K562 (cell line): ENCODE measurements at regions not wholly inside any gene's neighbourhood (a gene's known extent, or its start where the extent isn't known, plus 50 kb on each side); places are given as distances from the start of the nearest gene placed in this dataset.

Experiments used
- ATAC-seq: fragments of 200-7000 bp; cut with Tn5 transposase; 3 replicates; pipeline ENCODE4 v1.9.1; 2020; ENCODE audit warnings: moderate library complexity
- BruUV-seq: library from RNA; stranded (reverse); fragments of 400-500 nt; replicated peaks from 2 replicates; lab custom pipeline; 2021; lab: Mats Ljungman, UMichigan
- CTCF ChIA-PET: fragments of 300-600 bp; formaldehyde crosslinking; extraction: SDS; loops from one replicate; lab custom pipeline; 2021; ENCODE audit warnings: low intra/inter-chr PET ratio; lab: Yijun Ruan, JAX
- POLR2A ChIA-PET: fragments of 300-600, 350-650 bp; sonication (Branson Sonifier 250); formaldehyde crosslinking; extraction: SDS; loops from one replicate; lab custom pipeline; 2021; ENCODE audit warnings: antibody characterized with exemption, inconsistent platforms; lab: Yijun Ruan, JAX
- DNase-seq, 4 experiments: peaks; one replicate each; pipeline versions ENCODE4 v3.0.0 to v3.0.0-alpha.2; 2011 to 2018; ENCODE audit warnings: low spot score in 3 of 4, mixed read lengths in 3 of 4; ENCODE audit errors: extremely low read depth in 1 of 4
- FAIRE-seq: peaks from 2 replicates; lab custom pipeline; 2011; peaks lifted over from hg19 to GRCh38; lab: Jason Lieb, UNC
- H2AFZ ChIP-seq: 2 replicates; pipeline ENCODE4 v1.6.0; 2011; ENCODE audit warnings: low read depth, low read length, control low read depth, inconsistent platforms
- H3K27ac ChIP-seq: fragments of 200-600 bp; 3 replicates; pipeline ENCODE4 v1.8.0; 2011; ENCODE audit warnings: low read depth, mild to moderate bottlenecking, control low read depth, inconsistent platforms, low read length, moderate library complexity, mixed read lengths; ENCODE audit errors: extremely low read depth
- H3K27me3 ChIP-seq, 2 experiments: fragments of 300-600 bp in 1 of 2; 2 replicates in 1 of 2; 3 replicates in 1 of 2; pipeline versions ENCODE4 v1.6.0 to v1.8.0; 2011; ENCODE audit warnings: inconsistent platforms in 2 of 2, low read length in 2 of 2, mild to moderate bottlenecking in 1 of 2, mixed read lengths in 1 of 2, moderate library complexity in 1 of 2; ENCODE audit not compliant: control insufficient read depth in 2 of 2, insufficient read depth in 2 of 2
- H3K36me3 ChIP-seq: fragments of 300-600 bp; 3 replicates; pipeline ENCODE4 v1.8.0; 2011; ENCODE audit warnings: mild to moderate bottlenecking, low read length, inconsistent platforms; ENCODE audit not compliant: control insufficient read depth, insufficient read depth
- H3K4me1 ChIP-seq, 2 experiments: fragments of 200-600 bp in 1 of 2; replicated peaks in 1 of 2; 2 replicates in 1 of 2; 3 replicates in 1 of 2; pipeline versions ENCODE4 v1.5.1 to v1.8.0; 2011; ENCODE audit warnings: inconsistent platforms in 2 of 2, low read length in 2 of 2, mild to moderate bottlenecking in 1 of 2, mixed read lengths in 1 of 2, moderate library complexity in 1 of 2; ENCODE audit not compliant: control insufficient read depth in 2 of 2, insufficient read depth in 2 of 2
- H3K4me2 ChIP-seq: 2 replicates; pipeline ENCODE4 v1.6.1; 2011; ENCODE audit warnings: low read length, control low read depth, inconsistent platforms, mixed read lengths; ENCODE audit not compliant: insufficient read depth
- H3K4me3 ChIP-seq: fragments of 200-600 bp; sonication (generic), shearing (Covaris generic); 2 replicates; pipeline ENCODE4 v1.5.1; 2016; ENCODE audit warnings: control low read depth, inconsistent platforms
- H3K79me2 ChIP-seq: fragments of 200-600 bp; 3 replicates; pipeline ENCODE4 v1.8.0; 2011; ENCODE audit warnings: low read length, inconsistent platforms; ENCODE audit not compliant: control insufficient read depth, insufficient read depth
- H3K9ac ChIP-seq, 2 experiments: 2 replicates each; pipeline versions ENCODE4 v1.6.0 to v1.6.1; 2011; ENCODE audit warnings: low read depth in 2 of 2, low read length in 2 of 2, control low read depth in 1 of 2, inconsistent platforms in 1 of 2, mild to moderate bottlenecking in 1 of 2, mixed read lengths in 1 of 2; ENCODE audit not compliant: insufficient read depth in 1 of 2
- H3K9me1 ChIP-seq: one replicate; pipeline ENCODE4 v1.6.0; 2011; ENCODE audit warnings: inconsistent platforms, mild to moderate bottlenecking, low read length, moderate library complexity; ENCODE audit not compliant: control insufficient read depth, insufficient read depth
- H3K9me3 ChIP-seq: replicated peaks from 2 replicates; pipeline ENCODE4 v1.5.1; 2011; ENCODE audit warnings: low read depth, low read length, inconsistent platforms; ENCODE audit not compliant: control insufficient read depth, insufficient read depth
- H4K20me1 ChIP-seq: replicated peaks from 2 replicates; pipeline ENCODE4 v1.6.1; 2011; ENCODE audit warnings: low read length, inconsistent platforms, mixed read lengths; ENCODE audit not compliant: control insufficient read depth, insufficient read depth
- FOXA3 ChIP-seq, 2 experiments: fragments of 450-650 bp in 1 of 2; sonication (generic) in 1 of 2; formaldehyde crosslinking; IDR thresholded peaks in 1 of 2; conservative IDR thresholded peaks in 1 of 2; 2 replicates each; pipeline versions ENCODE4 v1.4.0 to v1.8.0; 2020 to 2022; ENCODE audit warnings: mild to moderate bottlenecking in 2 of 2, missing genetic modification reagents in 1 of 2
- RHOXF2B ChIP-seq: fragments of 250-450 bp; sonication (Bioruptor Pico); conservative IDR thresholded peaks from 2 replicates; pipeline ENCODE4 v1.5.1; 2021
- WGBS: fragments of 100-300 bp; shearing (Covaris generic); methylation state at CpG from one replicate; pipeline ENCODE4 v1.1.6; 2016; ENCODE audit warnings: low coverage, mixed read lengths; ENCODE audit not compliant: insufficient coverage; ENCODE audit errors: missing lambda C conversion rate; 5-methylcytosine and 5-hydroxymethylcytosine counted together
- in situ Hi-C: fragments of 300-500 bp; cut with MboI; formaldehyde crosslinking; loops from 4 replicates; pipeline ENCODE4 v1.15.0; 2018; ENCODE audit warnings: inconsistent platforms, mixed read lengths
- intact Hi-C: fragments of 100-400 bp; cut with micrococcal nuclease; formaldehyde crosslinking; loops from 2 replicates; pipeline ENCODE4 v1.14.2; 2022
- TF ChIP-seq, protein P1 (sequence below), 2 experiments: fragments of 450-650 bp in 1 of 2; sonication (generic) in 1 of 2; formaldehyde crosslinking in 1 of 2; IDR thresholded peaks in 1 of 2; conservative IDR thresholded peaks in 1 of 2; 2 replicates each; pipeline versions ENCODE4 v1.6.1 to v1.8.1; 2016 to 2023; ENCODE audit warnings: mild to moderate bottlenecking in 2 of 2, moderate library complexity in 2 of 2, inconsistent platforms in 1 of 2, missing genetic modification reagents in 1 of 2
- TF ChIP-seq, protein P2 (sequence below), 3 experiments: IDR thresholded peaks in 2 of 3; conservative IDR thresholded peaks in 1 of 3; 2 replicates each; pipeline ENCODE4 v1.5.1; 2011 to 2012; ENCODE audit warnings: low read length in 3 of 3, mild to moderate bottlenecking in 3 of 3, control low read depth in 2 of 3, improper control_type of control experiment in 1 of 3, inconsistent platforms in 1 of 3, low read depth in 1 of 3, mixed read lengths in 1 of 3, moderate library complexity in 1 of 3; ENCODE audit not compliant: insufficient read depth in 2 of 3
- TF ChIP-seq, protein P3 (sequence below): fragments of 250-450 bp; sonication (Bioruptor Pico); IDR thresholded peaks from 2 replicates; pipeline ENCODE4 v1.9.0; 2021; ENCODE audit warnings: mild to moderate bottlenecking, inconsistent platforms

DNA sequence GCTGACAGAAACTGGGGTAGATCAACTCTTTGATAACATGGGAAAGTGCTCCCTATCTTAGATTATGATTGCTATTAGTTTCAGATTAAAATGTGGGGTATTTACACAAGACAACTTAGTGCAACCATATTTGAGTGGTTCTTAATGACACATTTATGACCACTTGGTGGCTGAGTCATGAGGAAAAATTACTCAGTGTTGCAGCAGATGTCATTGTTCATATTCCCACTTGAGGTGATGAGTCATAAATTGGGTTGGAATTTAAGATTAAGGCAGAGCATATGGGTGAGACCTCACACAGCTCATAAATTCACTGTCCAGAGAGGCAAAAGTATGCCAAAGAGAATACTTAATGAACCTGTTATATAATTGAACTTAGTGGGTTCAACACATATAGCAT is 408.3 kb downstream of the DMRT2 start (continued):
- TF ChIP-seq RHOXF2B (CRISPR knock-in tag): no peak
- TF ChIP-seq, protein P1, sequence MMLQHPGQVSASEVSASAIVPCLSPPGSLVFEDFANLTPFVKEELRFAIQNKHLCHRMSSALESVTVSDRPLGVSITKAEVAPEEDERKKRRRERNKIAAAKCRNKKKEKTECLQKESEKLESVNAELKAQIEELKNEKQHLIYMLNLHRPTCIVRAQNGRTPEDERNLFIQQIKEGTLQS (IDR thresholded peaks at IDR 0.05): peak; percentile 64
- TF ChIP-seq, protein P1 (CRISPR knock-in tag; conservative IDR thresholded peaks at IDR 0.05): no peak
- TF ChIP-seq, all 486 proteins: peak for 7

DNA sequence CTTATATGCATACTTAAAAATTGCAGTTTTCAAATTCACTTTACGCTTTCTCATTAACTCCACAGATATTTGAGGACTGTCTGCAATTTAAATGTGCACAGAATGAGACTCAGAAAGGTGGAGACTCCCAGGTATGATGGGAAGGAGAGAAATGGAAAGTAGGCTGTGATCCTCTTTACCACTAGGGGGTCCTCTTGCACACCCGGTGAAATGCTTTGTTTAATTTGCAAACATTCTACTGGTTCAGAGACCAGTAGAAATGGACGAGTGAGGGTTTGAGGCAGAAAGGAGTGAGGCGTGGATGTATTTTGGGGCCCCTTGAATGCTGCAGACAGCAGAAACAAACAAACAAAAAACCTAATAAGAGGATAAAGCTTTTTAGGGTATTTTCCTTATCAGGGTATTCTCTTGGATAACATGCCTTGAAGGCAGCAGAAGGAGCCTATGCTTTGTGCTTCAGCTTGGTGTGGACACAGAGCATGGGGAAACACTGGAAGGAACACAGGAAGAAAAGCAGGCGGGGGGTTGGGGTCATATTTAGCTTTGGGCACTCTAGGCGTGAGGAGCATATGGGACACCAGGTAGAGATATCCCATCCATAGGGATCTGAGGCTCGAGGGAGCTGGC is 410.1 kb downstream of the DMRT2 start:
- H3K9ac ChIP-seq: no peak overlapping the region
- H3K9me3 ChIP-seq: no peaks in the 10 kb centered on the region
- FAIRE-seq (no peak), ATAC-seq (no peak), DNase-seq (peak in 2 of 4 experiments; percentile 1 to 6)
- H2AFZ ChIP-seq: no peak overlapping the region
- in situ Hi-C loops (no loop called here), intact Hi-C loops (no loop called here)
- H3K4me3 ChIP-seq: no peak overlapping the region
- ChIA-PET POLR2A (no interaction called here), CTCF (no interaction called here)
- H3K4me1 ChIP-seq: no peaks in the 10 kb centered on the region
- BruUV-seq: no TSS peak
- no peak overlapping the region for H3K4me2 ChIP-seq
- no peaks in the 10 kb centered on the region for H3K27me3 ChIP-seq
- H3K36me3 ChIP-seq: no peaks in the 10 kb centered on the region
- no peaks in the 10 kb centered on the region for H3K9me1 ChIP-seq
- 0% methylated on average over 5 of the region's 7 CpGs for WGBS
- no peaks in the 10 kb centered on the region for H3K79me2 ChIP-seq
- TF ChIP-seq, protein P2, sequence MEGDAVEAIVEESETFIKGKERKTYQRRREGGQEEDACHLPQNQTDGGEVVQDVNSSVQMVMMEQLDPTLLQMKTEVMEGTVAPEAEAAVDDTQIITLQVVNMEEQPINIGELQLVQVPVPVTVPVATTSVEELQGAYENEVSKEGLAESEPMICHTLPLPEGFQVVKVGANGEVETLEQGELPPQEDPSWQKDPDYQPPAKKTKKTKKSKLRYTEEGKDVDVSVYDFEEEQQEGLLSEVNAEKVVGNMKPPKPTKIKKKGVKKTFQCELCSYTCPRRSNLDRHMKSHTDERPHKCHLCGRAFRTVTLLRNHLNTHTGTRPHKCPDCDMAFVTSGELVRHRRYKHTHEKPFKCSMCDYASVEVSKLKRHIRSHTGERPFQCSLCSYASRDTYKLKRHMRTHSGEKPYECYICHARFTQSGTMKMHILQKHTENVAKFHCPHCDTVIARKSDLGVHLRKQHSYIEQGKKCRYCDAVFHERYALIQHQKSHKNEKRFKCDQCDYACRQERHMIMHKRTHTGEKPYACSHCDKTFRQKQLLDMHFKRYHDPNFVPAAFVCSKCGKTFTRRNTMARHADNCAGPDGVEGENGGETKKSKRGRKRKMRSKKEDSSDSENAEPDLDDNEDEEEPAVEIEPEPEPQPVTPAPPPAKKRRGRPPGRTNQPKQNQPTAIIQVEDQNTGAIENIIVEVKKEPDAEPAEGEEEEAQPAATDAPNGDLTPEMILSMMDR (IDR thresholded peaks at IDR 0.05 in 2 of 3, conservative IDR thresholded peaks at IDR 0.05 in 1 of 3; ENCODE audit: insufficient read depth in 2 of 3, low read depth in 1 of 3, low read length in 3 of 3): 0 out of 6 replicates have a peak, but pooled peaks of 1 of the 3 experiments have one; percentile 6
- TF ChIP-seq FOXA3 (CRISPR knock-in tag; conservative IDR thresholded peaks at IDR 0.05 in 1 of 2, IDR thresholded peaks at IDR 0.05 in 1 of 2): peak in 1 of 2 experiments; percentile 76; a peak in 2 of 4 replicates
- TF ChIP-seq, protein P3, sequence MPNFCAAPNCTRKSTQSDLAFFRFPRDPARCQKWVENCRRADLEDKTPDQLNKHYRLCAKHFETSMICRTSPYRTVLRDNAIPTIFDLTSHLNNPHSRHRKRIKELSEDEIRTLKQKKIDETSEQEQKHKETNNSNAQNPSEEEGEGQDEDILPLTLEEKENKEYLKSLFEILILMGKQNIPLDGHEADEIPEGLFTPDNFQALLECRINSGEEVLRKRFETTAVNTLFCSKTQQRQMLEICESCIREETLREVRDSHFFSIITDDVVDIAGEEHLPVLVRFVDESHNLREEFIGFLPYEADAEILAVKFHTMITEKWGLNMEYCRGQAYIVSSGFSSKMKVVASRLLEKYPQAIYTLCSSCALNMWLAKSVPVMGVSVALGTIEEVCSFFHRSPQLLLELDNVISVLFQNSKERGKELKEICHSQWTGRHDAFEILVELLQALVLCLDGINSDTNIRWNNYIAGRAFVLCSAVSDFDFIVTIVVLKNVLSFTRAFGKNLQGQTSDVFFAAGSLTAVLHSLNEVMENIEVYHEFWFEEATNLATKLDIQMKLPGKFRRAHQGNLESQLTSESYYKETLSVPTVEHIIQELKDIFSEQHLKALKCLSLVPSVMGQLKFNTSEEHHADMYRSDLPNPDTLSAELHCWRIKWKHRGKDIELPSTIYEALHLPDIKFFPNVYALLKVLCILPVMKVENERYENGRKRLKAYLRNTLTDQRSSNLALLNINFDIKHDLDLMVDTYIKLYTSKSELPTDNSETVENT (CRISPR knock-in tag): no peak
- H3K27ac ChIP-seq: no peak overlapping the region
- no peaks in the 10 kb centered on the region for H4K20me1 ChIP-seq
